Adipocyte (in vitro differentiated cells): ENCODE measurements at regions not wholly inside any gene's neighbourhood (a gene's known extent, or its start where the extent isn't known, plus 50 kb on each side); places are given as distances from the start of the nearest gene placed in this dataset.

Experiments used
- DNase-seq: peaks from one replicate; pipeline ENCODE4 v3.0.0-alpha.2; 2015; ENCODE audit warnings: low read depth
- H3K27me3 ChIP-seq: replicated peaks from 2 replicates; pipeline ENCODE4 v1.7.0; 2013; ENCODE audit warnings: mild to moderate bottlenecking, low read length, moderate library complexity; ENCODE audit not compliant: control insufficient read depth, insufficient read depth
- H3K36me3 ChIP-seq: 2 replicates; pipeline ENCODE4 v1.7.0; 2013; ENCODE audit warnings: low read length, mild to moderate bottlenecking, moderate library complexity; ENCODE audit not compliant: control insufficient read depth, insufficient read depth, severe bottlenecking
- H3K4me1 ChIP-seq: 2 replicates; pipeline ENCODE4 v1.7.0; 2013; ENCODE audit warnings: mild to moderate bottlenecking, low read length, moderate library complexity; ENCODE audit not compliant: control insufficient read depth, insufficient read depth
- H3K4me3 ChIP-seq: 2 replicates; pipeline ENCODE4 v1.7.0; 2013; ENCODE audit warnings: mild to moderate bottlenecking, low read length, moderate library complexity
- H3K9ac ChIP-seq: 2 replicates; pipeline ENCODE4 v1.7.0; 2013; ENCODE audit warnings: mild to moderate bottlenecking, low read length, moderate library complexity
- H3K9me3 ChIP-seq: 2 replicates; pipeline ENCODE4 v1.7.0; 2013; ENCODE audit warnings: mild to moderate bottlenecking, low read length, moderate library complexity; ENCODE audit not compliant: control insufficient read depth

DNA sequence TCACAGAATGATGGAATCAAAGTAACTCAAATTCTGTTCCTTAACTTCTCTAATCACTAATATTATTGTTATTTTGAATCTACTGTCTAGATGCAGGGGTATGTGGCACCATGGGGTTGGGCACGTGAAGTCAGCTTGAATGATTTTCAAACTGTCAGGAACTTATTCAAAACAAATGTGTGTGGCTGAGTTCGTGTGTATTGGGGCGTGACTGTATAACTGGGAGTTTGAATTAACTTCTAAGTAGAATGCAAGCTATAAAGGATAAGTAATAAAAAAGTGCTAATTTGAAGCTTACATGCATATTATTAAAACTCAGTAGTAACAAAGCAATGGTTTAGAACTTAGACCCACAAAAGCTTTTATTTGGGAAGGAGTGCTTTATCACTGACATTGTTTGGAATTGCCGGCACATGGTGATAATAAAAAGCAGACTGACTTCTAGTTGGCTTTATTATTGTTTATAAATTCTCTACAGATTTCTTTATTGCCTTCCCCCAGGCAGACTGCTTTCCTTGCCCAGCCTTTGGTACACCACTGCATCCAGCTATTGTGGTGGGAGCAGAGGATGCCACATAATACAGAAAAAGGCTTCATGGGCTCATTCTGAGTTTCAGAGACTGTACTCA is 84.3 kb downstream of the TENT5C start:
- Histone ChIP-seq H3K4me3 (no peak overlapping the region), H3K27me3 (no peaks in the 10 kb centered on the region), H3K4me1 (peaks cover 7% of the 10 kb centered on the region), H3K9ac (no peak overlapping the region), H3K9me3 (no peaks in the 10 kb centered on the region), H3K36me3 (no peaks in the 10 kb centered on the region)
- no peak for DNase-seq

DNA sequence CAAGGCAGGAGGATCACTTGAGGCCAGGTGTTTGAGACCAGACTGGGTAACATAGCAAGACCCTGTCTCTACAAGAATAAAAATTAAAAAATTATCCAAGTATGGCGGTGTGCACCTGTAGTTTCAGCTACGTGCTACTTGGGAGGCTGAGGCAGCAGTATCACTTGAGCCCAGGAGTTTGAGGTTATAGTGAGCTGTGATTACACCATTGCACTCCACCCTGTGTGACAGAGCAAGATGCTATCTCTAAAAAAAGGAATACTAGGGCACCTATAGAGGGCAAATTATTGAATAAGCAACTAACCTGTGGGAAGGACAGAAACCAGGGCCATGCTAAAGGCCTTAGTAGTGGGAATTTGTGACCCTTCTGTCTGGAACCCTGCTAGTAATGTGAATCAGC is 86.1 kb downstream of the TENT5C start:
- Histone ChIP-seq H3K9ac (no peak overlapping the region), H3K9me3 (no peaks in the 10 kb centered on the region), H3K4me3 (no peak overlapping the region), H3K27me3 (no peaks in the 10 kb centered on the region), H3K36me3 (no peaks in the 10 kb centered on the region), H3K4me1 (peaks cover 12% of the 10 kb centered on the region)
- no peak for DNase-seq

DNA sequence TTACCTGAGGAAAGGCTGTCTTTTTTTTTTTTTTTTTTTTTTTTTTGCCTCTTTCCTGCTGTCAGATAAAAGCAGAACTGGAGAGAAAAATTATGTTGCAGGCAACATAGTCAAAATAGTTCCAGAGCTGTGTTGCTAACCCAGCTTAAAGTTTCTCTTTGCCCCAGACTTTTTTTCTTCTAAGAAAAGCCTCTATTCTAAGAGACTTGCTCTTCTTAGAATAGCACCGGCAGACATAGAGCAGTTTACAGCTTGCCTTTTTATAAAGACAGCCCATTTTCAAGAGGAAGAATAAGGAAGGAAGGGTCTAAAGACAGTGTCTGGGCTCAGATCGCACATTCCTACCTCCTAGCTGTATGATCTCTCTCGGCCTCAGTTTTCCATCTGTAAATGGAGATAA is 88.7 kb downstream of the TENT5C start:
- Histone ChIP-seq H3K36me3 (no peaks in the 10 kb centered on the region), H3K9ac (no peak overlapping the region), H3K4me3 (no peak overlapping the region), H3K27me3 (no peaks in the 10 kb centered on the region), H3K9me3 (no peaks in the 10 kb centered on the region), H3K4me1 (peaks cover 25% of the 10 kb centered on the region)
- DNase-seq, result no peak

DNA sequence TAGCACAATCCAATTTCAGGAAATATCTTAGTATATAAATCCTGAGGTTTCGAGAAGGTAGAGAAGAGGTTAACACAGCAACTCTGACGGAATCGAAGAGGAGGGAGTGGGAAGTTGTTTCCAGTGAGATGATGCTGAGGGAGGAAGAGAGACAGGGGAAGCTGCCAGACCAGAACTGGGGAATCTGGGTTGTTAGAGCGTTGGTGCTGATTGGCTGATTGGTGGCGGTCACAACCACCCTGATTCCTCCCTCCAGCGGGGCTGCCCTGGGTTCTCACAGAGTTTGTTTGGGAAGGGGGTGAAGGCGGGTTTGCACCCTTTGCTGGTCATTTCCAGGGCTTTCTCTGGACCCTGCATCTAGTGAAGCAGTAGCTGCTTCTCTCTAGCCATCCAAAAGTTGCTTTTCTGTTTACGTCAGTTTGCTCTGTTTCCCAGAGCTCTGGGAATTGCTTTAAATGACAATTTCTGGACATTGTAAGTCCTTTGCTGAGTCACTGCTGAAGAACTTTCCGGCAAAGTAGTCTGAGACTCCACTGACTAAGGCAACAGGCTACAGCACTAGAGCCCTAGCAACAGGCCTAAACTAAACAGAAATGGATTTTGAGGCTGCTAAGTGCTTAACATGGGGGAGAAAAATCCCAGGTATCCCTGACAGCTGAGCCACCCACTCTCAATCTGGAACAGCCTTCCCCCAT is 90.1 kb downstream of the TENT5C start:
- Histone ChIP-seq H3K27me3 (no peaks in the 10 kb centered on the region), H3K4me3 (peak overlapping the region; percentile 65), H3K36me3 (no peaks in the 10 kb centered on the region), H3K9ac (peak overlapping the region; percentile 78), H3K9me3 (no peaks in the 10 kb centered on the region), H3K4me1 (peaks cover 25% of the 10 kb centered on the region)
- DNase-seq, result peak; percentile 88

DNA sequence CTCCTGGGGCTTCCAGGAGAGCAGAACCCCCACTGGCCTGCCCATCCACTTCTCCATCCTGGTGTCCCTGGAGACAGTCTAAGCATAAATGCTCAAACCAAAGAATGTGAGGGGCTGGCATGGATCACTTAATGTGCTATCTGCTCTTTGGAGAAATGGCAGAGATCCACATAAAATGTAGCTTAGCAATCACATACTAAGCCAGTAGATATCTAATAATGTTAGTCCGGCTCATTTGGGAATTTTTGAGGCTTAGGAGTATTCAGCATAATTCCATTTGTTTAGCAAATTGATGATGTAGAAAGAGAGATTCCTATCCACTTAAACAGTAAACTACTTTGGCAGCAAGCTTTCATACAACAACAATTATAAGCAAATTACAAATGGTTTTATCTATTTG is 90.7 kb downstream of the TENT5C start:
- H3K27me3 ChIP-seq, result no peaks in the 10 kb centered on the region
- H3K4me3 ChIP-seq, result peak overlapping the region; percentile 65
- peak overlapping the region; percentile 78 for H3K9ac ChIP-seq
- H3K36me3 ChIP-seq, result no peaks in the 10 kb centered on the region
- peaks cover 25% of the 10 kb centered on the region for H3K4me1 ChIP-seq
- peak; percentile 54 for DNase-seq
- no peaks in the 10 kb centered on the region for H3K9me3 ChIP-seq

DNA sequence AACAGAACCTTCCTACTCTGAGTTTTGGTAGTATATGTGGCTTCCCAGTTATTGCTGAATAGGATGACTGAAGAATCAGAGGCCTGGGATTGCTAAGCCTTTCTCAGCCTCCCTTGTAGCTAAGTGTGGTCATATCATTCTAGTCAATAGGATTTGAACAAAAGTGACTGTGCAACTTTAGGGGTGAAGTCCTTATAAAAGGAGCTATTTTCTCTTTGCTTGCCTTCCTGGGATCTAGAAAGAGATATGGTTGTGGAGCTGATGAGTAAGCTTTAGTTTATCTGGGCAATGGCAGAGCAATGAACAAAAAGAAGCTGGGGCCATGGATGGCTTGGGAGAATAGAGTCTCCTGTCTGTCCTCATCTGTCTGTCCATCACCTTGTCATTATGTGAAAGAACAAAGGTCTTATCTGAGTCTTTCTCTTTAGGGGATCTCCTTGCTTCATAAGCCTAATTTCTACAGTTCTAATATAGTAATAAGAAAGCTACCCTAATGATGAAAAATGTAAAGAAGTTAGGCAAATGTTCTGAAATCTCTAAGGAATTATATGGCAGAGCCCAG is 91.5 kb downstream of the TENT5C start:
- no peak overlapping the region for H3K4me3 ChIP-seq
- no peaks in the 10 kb centered on the region for H3K27me3 ChIP-seq
- no peaks in the 10 kb centered on the region for H3K9me3 ChIP-seq
- no peaks in the 10 kb centered on the region for H3K36me3 ChIP-seq
- H3K9ac ChIP-seq, result no peak overlapping the region
- DNase-seq, result no peak
- H3K4me1 ChIP-seq, result peaks cover 25% of the 10 kb centered on the region

DNA sequence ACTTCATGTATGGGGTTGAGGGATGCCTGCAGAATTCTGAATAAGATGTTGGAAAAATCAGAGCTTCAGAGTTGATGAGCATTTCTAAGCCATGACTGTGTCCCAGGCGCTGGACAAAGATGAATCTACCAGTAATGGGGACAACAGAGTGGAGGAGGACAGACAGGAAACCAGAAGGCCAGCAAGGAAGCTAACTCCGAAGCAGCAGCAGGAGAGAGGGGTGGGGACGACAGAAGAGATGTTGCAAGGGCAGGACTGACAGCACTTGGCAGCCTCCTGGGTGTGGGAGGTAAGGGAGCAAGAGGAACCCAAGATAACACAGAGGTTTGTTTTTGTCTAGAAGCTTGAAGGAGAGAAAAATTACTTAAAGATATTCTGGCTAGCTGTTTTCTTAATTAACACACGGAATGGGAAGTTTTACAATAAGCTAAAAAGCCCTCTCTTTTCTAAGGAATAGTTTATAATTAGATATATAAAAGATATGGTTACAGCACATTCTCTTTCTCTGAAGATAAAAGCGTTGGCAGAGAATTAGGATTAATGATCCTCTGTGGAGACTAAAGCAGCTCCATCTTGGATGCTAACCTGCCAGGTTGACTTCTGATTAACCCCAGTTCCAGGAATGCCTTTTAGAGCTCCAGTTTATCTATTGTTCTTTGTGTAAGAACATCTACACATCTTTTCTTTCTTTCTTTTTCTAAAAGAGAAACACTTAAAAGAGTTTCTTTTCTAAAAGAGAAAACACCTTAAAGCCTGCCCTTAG is 92.7 kb downstream of the TENT5C start:
- Histone ChIP-seq H3K4me3 (no peak overlapping the region), H3K27me3 (no peaks in the 10 kb centered on the region), H3K4me1 (peaks cover 25% of the 10 kb centered on the region), H3K9ac (no peak overlapping the region), H3K36me3 (no peaks in the 10 kb centered on the region), H3K9me3 (no peaks in the 10 kb centered on the region)
- no peak for DNase-seq

DNA sequence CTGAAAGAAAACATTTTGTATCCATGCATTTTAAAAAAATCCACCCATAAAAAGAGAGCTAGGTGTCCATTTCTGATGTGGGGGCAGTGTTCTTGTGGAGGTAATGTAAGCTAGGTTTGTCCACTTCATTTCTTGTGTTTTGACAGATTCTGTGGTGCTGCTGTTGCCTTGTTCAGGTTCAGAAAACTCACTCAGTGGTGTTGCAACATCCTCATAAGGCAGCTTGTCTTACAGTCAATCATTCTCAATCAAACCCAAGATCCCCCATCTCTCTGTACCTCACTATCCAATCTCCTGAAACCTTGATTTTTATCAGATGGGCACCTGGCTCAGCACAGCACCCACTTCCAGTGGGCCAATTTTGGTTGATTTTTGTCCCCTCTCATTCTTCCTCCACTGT is 94.1 kb downstream of the TENT5C start:
- no peak overlapping the region for H3K4me3 ChIP-seq
- DNase-seq, result no peak
- no peaks in the 10 kb centered on the region for H3K27me3 ChIP-seq
- H3K36me3 ChIP-seq, result no peaks in the 10 kb centered on the region
- H3K4me1 ChIP-seq, result peaks cover 25% of the 10 kb centered on the region
- H3K9me3 ChIP-seq, result no peaks in the 10 kb centered on the region
- no peak overlapping the region for H3K9ac ChIP-seq

DNA sequence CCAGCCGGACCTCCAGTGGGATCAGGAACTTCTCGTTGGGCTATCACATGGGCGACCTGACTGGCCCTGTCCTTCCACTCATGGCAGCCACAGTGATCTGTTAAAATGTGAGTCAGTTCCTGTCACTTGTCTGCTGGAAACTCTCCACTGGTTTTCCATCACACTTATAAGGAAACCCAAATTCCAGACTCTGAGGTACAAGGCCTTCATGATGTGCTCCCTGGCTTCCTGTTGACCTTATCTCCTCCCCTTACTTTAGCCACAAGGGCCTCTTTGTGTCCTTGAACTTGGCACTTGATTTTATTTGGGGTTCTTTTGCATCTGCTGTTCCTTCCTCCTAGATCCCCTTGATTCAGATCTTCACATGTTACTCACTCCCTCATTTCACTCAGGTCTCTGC is 96.8 kb downstream of the TENT5C start:
- no peak overlapping the region for H3K4me3 ChIP-seq

DNA sequence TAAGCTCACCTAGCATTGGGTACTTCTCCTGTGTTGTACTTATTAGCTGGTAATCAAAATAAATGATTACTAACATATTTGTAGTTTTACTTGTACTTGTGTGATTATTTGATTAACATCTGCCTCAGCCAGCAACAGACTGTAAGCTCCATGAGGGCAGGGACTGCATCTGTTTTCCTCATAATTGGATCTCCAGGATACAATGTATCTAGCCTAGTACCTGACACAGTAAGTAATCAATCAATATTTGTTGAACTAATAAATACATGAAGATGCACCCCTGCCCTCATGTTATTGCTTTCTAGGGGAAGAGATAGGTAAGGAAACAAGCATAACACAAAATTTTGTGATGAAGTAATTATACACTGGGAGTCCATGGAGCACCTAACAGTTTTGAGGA is 101.5 kb downstream of the TENT5C start:
- Histone ChIP-seq H3K27me3 (no peaks in the 10 kb centered on the region), H3K9ac (no peak overlapping the region), H3K9me3 (no peaks in the 10 kb centered on the region), H3K4me3 (no peak overlapping the region), H3K4me1 (no peaks in the 10 kb centered on the region), H3K36me3 (no peaks in the 10 kb centered on the region)
- DNase-seq, result no peak

More for the DNA sequence above, 96.8 kb downstream of the TENT5C start:
- Histone ChIP-seq H3K4me1 (peaks cover 6% of the 10 kb centered on the region), H3K36me3 (no peaks in the 10 kb centered on the region), H3K9me3 (no peaks in the 10 kb centered on the region), H3K27me3 (no peaks in the 10 kb centered on the region), H3K9ac (no peak overlapping the region)
- no peak for DNase-seq
